Activated CD4-positive, alpha-beta T cell treated with anti-CD3 and anti-CD28 coated beads, Interleukin-2, amount 50 U/mL, for 24 hours (primary cell): ENCODE measurements at regions not wholly inside any gene's neighbourhood (a gene's known extent, or its start where the extent isn't known, plus 50 kb on each side); places are given as distances from the start of the nearest gene placed in this dataset.
"Not testable (repeated sequence)": the region's sequence is repeated elsewhere in the genome, so short reads cannot be mapped to it uniquely, and the experiment has no call there.

ENCODE experiments used
- DNase-seq, 2 donors: peaks; one replicate each; pipeline ENCODE4 v3.0.0-alpha.2; 2020; ENCODE audit warnings: low read depth in 1 of 2, low spot score in 1 of 2

GRCh38 chr2:225254363-225254762, 145.1 kb upstream of the NYAP2 start:
- no peak for DNase-seq

- DNase-seq, result no peak
Measured at GRCh38 chr2:225244933-225245332, 154.6 kb upstream of the NYAP2 start.

- no peak for DNase-seq
Measured at GRCh38 chr2:225236769-225237323, 162.7 kb upstream of the NYAP2 start.

GRCh38 chr2:225233234-225233633, 166.3 kb upstream of the NYAP2 start:
- no peak for DNase-seq

GRCh38 chr2:225231900-225232299, 167.6 kb upstream of the NYAP2 start:
- DNase-seq, result no peak

- not testable (repeated sequence) for DNase-seq
Measured at GRCh38 chr2:225229346-225229745, 170.2 kb upstream of the NYAP2 start.

GRCh38 chr2:225226441-225226840, 173.1 kb upstream of the NYAP2 start:
- no peak for DNase-seq

- no peak for DNase-seq
Measured at GRCh38 chr2:225223301-225223700, 176.2 kb upstream of the NYAP2 start.

GRCh38 chr2:225207471-225207870, 165.2 kb upstream of the DOCK10 start:
- DNase-seq, result no peak

- no peak for DNase-seq
Measured at GRCh38 chr2:225207043-225207442, 164.8 kb upstream of the DOCK10 start.

GRCh38 chr2:225196579-225196978, 154.3 kb upstream of the DOCK10 start:
- DNase-seq, result no peak

GRCh38 chr2:225192869-225193268, 150.6 kb upstream of the DOCK10 start:
- DNase-seq, result no peak

- DNase-seq, result no peak
Measured at GRCh38 chr2:225190987-225191386, 148.7 kb upstream of the DOCK10 start.

- no peak for DNase-seq
Measured at GRCh38 chr2:225184948-225185347, 142.7 kb upstream of the DOCK10 start.

- no peak for DNase-seq
Measured at GRCh38 chr2:225182126-225182525, 139.9 kb upstream of the DOCK10 start.

GRCh38 chr2:225177098-225177497, 134.8 kb upstream of the DOCK10 start:
- DNase-seq, result no peak

GRCh38 chr2:225173909-225174308, 131.6 kb upstream of the DOCK10 start:
- DNase-seq, result no peak

GRCh38 chr2:225171350-225171749, 129.1 kb upstream of the DOCK10 start:
- no peak for DNase-seq

- no peak for DNase-seq
Measured at GRCh38 chr2:225170162-225170561, 127.9 kb upstream of the DOCK10 start.

- no peak for DNase-seq
Measured at GRCh38 chr2:225169396-225169795, 127.1 kb upstream of the DOCK10 start.

GRCh38 chr2:225165052-225165451, 122.8 kb upstream of the DOCK10 start:
- no peak for DNase-seq

- DNase-seq, result no peak
Measured at GRCh38 chr2:225164401-225165050, 122.3 kb upstream of the DOCK10 start.

- DNase-seq, result no peak
Measured at GRCh38 chr2:225158360-225158759, 116.1 kb upstream of the DOCK10 start.
